B cell (primary cell): ENCODE measurements at regions not wholly inside any gene's neighbourhood (a gene's known extent, or its start where the extent isn't known, plus 50 kb on each side); places are given as distances from the start of the nearest gene placed in this dataset.

Source experiments
- ATAC-seq: fragments of 200-7000 bp; cut with Tn5 transposase; one replicate; pipeline ENCODE4 v1.10.0; 2021; ENCODE audit warnings: low read depth, mild to moderate bottlenecking, moderate number of reproducible peaks, moderate library complexity
- CTCF ChIA-PET: fragments of 350-600 bp; sonication (Branson Sonifier 250); formaldehyde crosslinking; loops from one replicate; lab custom pipeline; 2021; ENCODE audit warnings: antibody characterized with exemption, inconsistent platforms; lab: Charles Lee
- POLR2A ChIA-PET: fragments of 350-600 bp; sonication (Branson Sonifier 250); formaldehyde crosslinking; loops from one replicate; lab custom pipeline; 2021; ENCODE audit warnings: antibody characterized with exemption; lab: Charles Lee
- DNase-seq: peaks from one replicate; pipeline ENCODE4 v3.0.0; 2013
- H2AFZ ChIP-seq: 2 replicates; pipeline ENCODE4 v1.6.1; 2012; ENCODE audit warnings: mild to moderate bottlenecking, low read depth, low read length; ENCODE audit not compliant: insufficient read depth, poor library complexity, severe bottlenecking
- H3K27ac ChIP-seq, 2 donors: 1 replicate in 1 of 2; 2 replicates in 1 of 2; pipeline ENCODE4 v1.5.1; 2012 to 2013; ENCODE audit warnings: low read length in 2 of 2, mild to moderate bottlenecking in 2 of 2, moderate library complexity in 1 of 2
- H3K27me3 ChIP-seq, 4 experiments: fragments of 200-600 bp in 1 of 4; sonication (generic) in 1 of 4; replicated peaks in 1 of 4; 1 replicate in 2 of 4; 2 replicates in 2 of 4; pipeline versions ENCODE4 v1.6.1 to v1.7.0; 2013 to 2016; ENCODE audit warnings: low read length in 3 of 4, mild to moderate bottlenecking in 2 of 4, mixed read lengths in 1 of 4, moderate library complexity in 1 of 4; ENCODE audit not compliant: insufficient read depth in 4 of 4, control insufficient read depth in 3 of 4; ENCODE audit errors: control extremely low read depth in 1 of 4
- H3K36me3 ChIP-seq, 2 experiments: replicated peaks in 1 of 2; 1 replicate in 1 of 2; 2 replicates in 1 of 2; pipeline versions ENCODE4 v1.6.1 to v1.7.1; 2013; ENCODE audit warnings: low read length in 1 of 2; ENCODE audit not compliant: insufficient read depth in 2 of 2, control insufficient read depth in 1 of 2; ENCODE audit errors: control extremely low read depth in 1 of 2, extremely low read depth in 1 of 2
- H3K4me1 ChIP-seq, 2 donors: fragments of 200-600 bp in 1 of 2; sonication (generic) in 1 of 2; 1 replicate in 1 of 2; 2 replicates in 1 of 2; pipeline versions ENCODE4 v1.5.1 to v1.6.1; 2013 to 2017; ENCODE audit warnings: low read length in 2 of 2; ENCODE audit not compliant: control insufficient read depth in 2 of 2, insufficient read depth in 2 of 2
- H3K4me2 ChIP-seq: replicated peaks from 2 replicates; pipeline ENCODE3; 2012; ENCODE audit warnings: mild to moderate bottlenecking, low read depth, low read length; ENCODE audit not compliant: poor library complexity, severe bottlenecking
- H3K4me3 ChIP-seq, 5 experiments: fragments of 200-600 bp in 1 of 5; sonication (generic) in 1 of 5; 1 replicate in 3 of 5; 2 replicates in 2 of 5; pipeline versions ENCODE4 v1.5.1 to v1.7.0; 2011 to 2016; ENCODE audit warnings: low read length in 4 of 5, mild to moderate bottlenecking in 4 of 5, low read depth in 2 of 5, control low read depth in 1 of 5, moderate library complexity in 1 of 5; ENCODE audit not compliant: insufficient read depth in 1 of 5; ENCODE audit errors: control extremely low read depth in 1 of 5, extremely low read depth in 1 of 5
- H3K79me2 ChIP-seq: fragments of 200-600 bp; sonication (generic); one replicate; pipeline ENCODE4 v1.6.0; 2016; ENCODE audit warnings: low read length; ENCODE audit not compliant: control insufficient read depth, insufficient read depth
- H3K9ac ChIP-seq: fragments of 200-600 bp; sonication (generic); 2 replicates; pipeline ENCODE4 v1.6.1; 2017; ENCODE audit warnings: mild to moderate bottlenecking, low read length, moderate library complexity
- H3K9me3 ChIP-seq, 3 donors: one replicate each; pipeline versions ENCODE4 v1.6.1 to v1.7.1; 2013; ENCODE audit warnings: low read length in 2 of 3; ENCODE audit not compliant: control insufficient read depth in 2 of 3, insufficient read depth in 1 of 3; ENCODE audit errors: control extremely low read depth in 1 of 3
- H4K20me1 ChIP-seq: 2 replicates; pipeline ENCODE4 v1.6.0; 2012; ENCODE audit warnings: mild to moderate bottlenecking, low read length; ENCODE audit not compliant: insufficient read depth, control insufficient read depth, poor library complexity, severe bottlenecking
- H3K27ac Mint-ChIP-seq: one replicate; pipeline ENCODE4 v1.8.0; 2021; ENCODE audit warnings: mixed read lengths
- H3K27me3 Mint-ChIP-seq: one replicate; pipeline ENCODE4 v1.8.0; 2021; ENCODE audit warnings: mixed read lengths
- H3K4me1 Mint-ChIP-seq: one replicate; pipeline ENCODE4 v1.8.0; 2021; ENCODE audit warnings: mixed read lengths
- H3K4me3 Mint-ChIP-seq: one replicate; pipeline ENCODE4 v1.8.0; 2021; ENCODE audit warnings: mixed read lengths
- H3K9me3 Mint-ChIP-seq: one replicate; pipeline ENCODE4 v1.8.0; 2022; ENCODE audit warnings: mixed read lengths; ENCODE audit not compliant: insufficient read depth
- CTCF ChIP-seq: fragments of 200-600 bp; IDR thresholded peaks from one replicate; pipeline ENCODE4 v1.8.0; 2022; ENCODE audit warnings: antibody characterized with exemption, mild to moderate bottlenecking
- EZH2 ChIP-seq: IDR thresholded peaks from 2 replicates; pipeline ENCODE4 v1.6.1; 2012; ENCODE audit warnings: borderline replicate concordance, low read depth, mild to moderate bottlenecking, moderate library complexity, low read length; ENCODE audit not compliant: insufficient read depth, poor library complexity, severe bottlenecking
- WGBS: methylation state at CpG from one replicate; pipeline ENCODE4 v1.1.5; 2013; ENCODE audit warnings: missing lambda C conversion rate; ENCODE audit not compliant: insufficient coverage; 5-methylcytosine and 5-hydroxymethylcytosine counted together
- intact Hi-C: fragments of 100-400 bp; cut with micrococcal nuclease; formaldehyde crosslinking; loops from one replicate; pipeline ENCODE4 v1.10.0; 2022

GRCh38 chr21:22585558-22585957, 1587.3 kb downstream of the NCAM2 start:
- no peak overlapping the region for H2AFZ ChIP-seq
- no CpG with 5 or more reads among the region's 4 CpGs for WGBS
- CTCF ChIA-PET = no interaction called here
- DNase-seq (no peak), ATAC-seq (no peak)
- H3K27me3 Mint-ChIP-seq = no peaks in the 10 kb centered on the region
- no peaks in the 10 kb centered on the region for H3K27me3 ChIP-seq
- H3K36me3 ChIP-seq = no peaks in the 10 kb centered on the region
- H3K4me3 ChIP-seq = no peak overlapping the region
- no peak overlapping the region for H3K27ac ChIP-seq
- H3K27ac Mint-ChIP-seq = no peak overlapping the region
- no peaks in the 10 kb centered on the region for H3K4me1 ChIP-seq
- TF ChIP-seq CTCF = no peak
- no peak for TF ChIP-seq EZH2
- peaks cover 3% of the 10 kb centered on the region for H3K4me1 Mint-ChIP-seq
- H4K20me1 ChIP-seq = no peaks in the 10 kb centered on the region
- H3K79me2 ChIP-seq = no peaks in the 10 kb centered on the region
- H3K4me2 ChIP-seq = no peak overlapping the region
- H3K9me3 ChIP-seq = peaks cover 3 to 14% (median 8%) of the 10 kb centered on the region in 3 donors
- POLR2A ChIA-PET = no interaction called here
- H3K9me3 Mint-ChIP-seq = no peaks in the 10 kb centered on the region
- intact Hi-C loops = no loop called here
- no peak overlapping the region for H3K4me3 Mint-ChIP-seq
- H3K9ac ChIP-seq = no peak overlapping the region

- intact Hi-C loops = no loop called here
- no peak for ATAC-seq
- Histone ChIP-seq H2AFZ (no peak overlapping the region), H3K4me3 (no peak overlapping the region), H3K4me1 (no peaks in the 10 kb centered on the region), H3K27me3 (no peaks in the 10 kb centered on the region), H3K4me2 (no peak overlapping the region), H3K79me2 (no peaks in the 10 kb centered on the region), H3K27ac (no peak overlapping the region), H3K36me3 (no peaks in the 10 kb centered on the region), H3K9ac (no peak overlapping the region), H4K20me1 (no peaks in the 10 kb centered on the region), H3K9me3 (peaks cover 0 to 9% (median 0%) of the 10 kb centered on the region in 3 donors)
- Mint-ChIP-seq H3K4me1 (no peaks in the 10 kb centered on the region), H3K4me3 (no peak overlapping the region), H3K9me3 (no peaks in the 10 kb centered on the region), H3K27me3 (no peaks in the 10 kb centered on the region), H3K27ac (no peak overlapping the region)
- CTCF ChIA-PET = no interaction called here
- POLR2A ChIA-PET = no interaction called here
- WGBS = 94% methylated on average over 28 of the region's 31 CpGs
- DNase-seq = peak; percentile 3
- TF ChIP-seq EZH2 (no peak), CTCF (no peak)
These were observed 1599.5 kb downstream of the NCAM2 start for GRCh38 chr21:22597660-22598255.
